Psoas muscle (tissue), 7 donors: ENCODE measurements at regions not wholly inside any gene's neighbourhood (a gene's known extent, or its start where the extent isn't known, plus 50 kb on each side); places are given as distances from the start of the nearest gene placed in this dataset.

Experiments used
- ATAC-seq, 4 donors: fragments of 200-7000 bp; cut with Tn5 transposase; one replicate each; pipeline ENCODE4 v1.9.1; 2020; ENCODE audit warnings: moderate library complexity in 3 of 4, mild to moderate bottlenecking in 2 of 4
- DNase-seq, 2 donors: peaks; one replicate each; pipeline ENCODE4 v3.0.0-alpha.2; 2020
- H3K27ac ChIP-seq: fragments of 200-600 bp; one replicate; pipeline ENCODE4 v1.8.0; 2022
- H3K27me3 ChIP-seq, 3 donors: fragments of 200-600 bp in 1 of 3; one replicate each; pipeline versions ENCODE4 v1.6.1 to v1.8.0; 2013 to 2022; ENCODE audit warnings: low read length in 2 of 3, mild to moderate bottlenecking in 2 of 3, moderate library complexity in 1 of 3; ENCODE audit not compliant: insufficient read depth in 3 of 3
- H3K36me3 ChIP-seq, 2 donors: fragments of 200-600 bp in 1 of 2; one replicate each; pipeline versions ENCODE4 v1.6.1 to v1.8.0; 2013 to 2022; ENCODE audit warnings: low read depth in 1 of 2, mild to moderate bottlenecking in 1 of 2, moderate library complexity in 1 of 2; ENCODE audit not compliant: insufficient read depth in 1 of 2
- H3K4me1 ChIP-seq: fragments of 200-600 bp; one replicate; pipeline ENCODE4 v1.8.0; 2022
- H3K4me3 ChIP-seq: fragments of 200-600 bp; one replicate; pipeline ENCODE4 v1.8.0; 2022; ENCODE audit warnings: mild to moderate bottlenecking
- H3K9me3 ChIP-seq: fragments of 200-600 bp; one replicate; pipeline ENCODE4 v1.8.0; 2022
- CTCF ChIP-seq: fragments of 200-600 bp; IDR thresholded peaks from one replicate; pipeline ENCODE4 v1.8.0; 2022; ENCODE audit warnings: antibody characterized with exemption
- WGBS, 3 donors: extraction: QIAGEN DNeasy Blood & Tissue Kit; methylation state at CpG; one replicate each; pipeline versions ENCODE4 v1.1.6 to v1.1.7; 2013; 5-methylcytosine and 5-hydroxymethylcytosine counted together
- intact Hi-C, 2 donors: fragments of 100-400 bp; cut with DNase I; formaldehyde crosslinking; loops; one replicate each; pipeline versions ENCODE4 v1.11.0 to v1.14.2; 2022
- donor health status: healthy with polysubstance abuse.
- donor health status: DM: no; HTN: no; CAD: no; lungs with moderate emphysema.
- donor health status: Bipolar disorder and iron deficiency.
- donor health status: healthy.
- donor health status: DM: yes; HTN: yes; CAD: no.
- donor health status: DM: no; HTN: no; CAD: no.
- donor health status: DM: yes; HTN: yes; CAD: no.

- no peaks in the 10 kb centered on the region for H3K27me3 ChIP-seq
- no peak for ATAC-seq
- H3K4me3 ChIP-seq, result no peak overlapping the region
- H3K9me3 ChIP-seq, result no peaks in the 10 kb centered on the region
- H3K36me3 ChIP-seq, result no peaks in the 10 kb centered on the region
- TF ChIP-seq CTCF, result no peak
- no peaks in the 10 kb centered on the region for H3K4me1 ChIP-seq
- 68 to 76% (median 69%) methylated on average over 5 of the region's 5 CpGs for WGBS, 3 donors
- no peak overlapping the region for H3K27ac ChIP-seq
- intact Hi-C loops, result no loop called here
- no peak for DNase-seq
These were observed 433.3 kb upstream of the EDIL3 start for GRCh38 chr5:84817953-84818352.

GRCh38 chr5:84816746-84817547 is 432.3 kb upstream of the EDIL3 start:
- no peak for ATAC-seq
- Histone ChIP-seq H3K27me3 (peaks cover 0 to under 1% (median 0%) of the 10 kb centered on the region in 3 donors), H3K4me3 (no peak overlapping the region), H3K36me3 (no peaks in the 10 kb centered on the region), H3K27ac (no peak overlapping the region), H3K4me1 (no peaks in the 10 kb centered on the region), H3K9me3 (no peaks in the 10 kb centered on the region)
- no peak for DNase-seq
- intact Hi-C loops, result no loop called here
- 54 to 58% (median 58%) methylated on average over 4 of the region's 4 CpGs for WGBS, 3 donors
- no peak for TF ChIP-seq CTCF

GRCh38 chr5:84816160-84816559 is 431.5 kb upstream of the EDIL3 start:
- Histone ChIP-seq H3K36me3 (no peaks in the 10 kb centered on the region), H3K9me3 (no peaks in the 10 kb centered on the region), H3K4me3 (no peak overlapping the region), H3K27me3 (peaks cover 0 to 3% (median 0%) of the 10 kb centered on the region in 3 donors), H3K4me1 (no peaks in the 10 kb centered on the region), H3K27ac (no peak overlapping the region)
- intact Hi-C loops, result no loop called here
- ATAC-seq (no peak), DNase-seq (no peak)
- no peak for TF ChIP-seq CTCF
- 72 to 93% (median 82%) methylated on average over 1 of the region's 1 CpG for WGBS, 3 donors

GRCh38 chr5:84805473-84805872 is 420.8 kb upstream of the EDIL3 start:
- intact Hi-C loops, result no loop called here
- H3K36me3 ChIP-seq, result no peaks in the 10 kb centered on the region
- TF ChIP-seq CTCF, result no peak
- no peak overlapping the region for H3K4me3 ChIP-seq
- DNase-seq (no peak), ATAC-seq (no peak)
- no peaks in the 10 kb centered on the region for H3K27me3 ChIP-seq
- no peak overlapping the region for H3K27ac ChIP-seq
- H3K9me3 ChIP-seq, result no peaks in the 10 kb centered on the region
- no peaks in the 10 kb centered on the region for H3K4me1 ChIP-seq

GRCh38 chr5:84796399-84796798 is 411.7 kb upstream of the EDIL3 start:
- H3K4me3 ChIP-seq, result no peak overlapping the region
- WGBS, 3 donors, result 92 to 93% (median 93%) methylated on average over 8 of the region's 8 CpGs
- no peaks in the 10 kb centered on the region for H3K9me3 ChIP-seq
- H3K4me1 ChIP-seq, result no peaks in the 10 kb centered on the region
- ATAC-seq (no peak), DNase-seq (no peak)
- H3K27ac ChIP-seq, result no peak overlapping the region
- no peak for TF ChIP-seq CTCF
- no peaks in the 10 kb centered on the region for H3K36me3 ChIP-seq
- H3K27me3 ChIP-seq, result no peaks in the 10 kb centered on the region
- intact Hi-C loops, result no loop called here
